CD14-positive monocyte (primary cell): ENCODE measurements at regions not wholly inside any gene's neighbourhood (a gene's known extent, or its start where the extent isn't known, plus 50 kb on each side); places are given as distances from the start of the nearest gene placed in this dataset.

Experiments used
- DNase-seq, 3 donors: peaks; one replicate each; pipeline ENCODE4 v3.0.0-alpha.2; 2011 to 2022
- H2AFZ ChIP-seq: 2 replicates; pipeline ENCODE4 v1.6.0; 2012; ENCODE audit warnings: mild to moderate bottlenecking, low read depth, low read length, inconsistent platforms; ENCODE audit not compliant: insufficient read depth, poor library complexity, severe bottlenecking
- H3K27ac ChIP-seq, 2 donors: 1 replicate in 1 of 2; 2 replicates in 1 of 2; pipeline ENCODE4 v1.5.1; 2012 to 2013; ENCODE audit warnings: low read length in 2 of 2, control low read depth in 1 of 2, inconsistent platforms in 1 of 2, low read depth in 1 of 2, mild to moderate bottlenecking in 1 of 2
- H3K27me3 ChIP-seq, 2 donors: one replicate each; pipeline versions ENCODE4 v1.6.0 to v1.6.1; 2011 to 2013; ENCODE audit warnings: low read length in 2 of 2; ENCODE audit not compliant: control insufficient read depth in 2 of 2, insufficient read depth in 2 of 2
- H3K36me3 ChIP-seq, 2 donors: replicated peaks in 1 of 2; 1 replicate in 1 of 2; 2 replicates in 1 of 2; pipeline versions ENCODE4 v1.5.1 to v1.6.1; 2012 to 2013; ENCODE audit warnings: low read length in 2 of 2, control low read depth in 1 of 2, inconsistent platforms in 1 of 2, mild to moderate bottlenecking in 1 of 2; ENCODE audit not compliant: insufficient read depth in 2 of 2, control insufficient read depth in 1 of 2
- H3K4me1 ChIP-seq, 2 donors: 1 replicate in 1 of 2; 2 replicates in 1 of 2; pipeline versions ENCODE4 v1.5.1 to v1.6.1; 2012 to 2013; ENCODE audit warnings: low read length in 2 of 2, control low read depth in 1 of 2, inconsistent platforms in 1 of 2, mild to moderate bottlenecking in 1 of 2, moderate library complexity in 1 of 2; ENCODE audit not compliant: insufficient read depth in 2 of 2, control insufficient read depth in 1 of 2
- H3K4me2 ChIP-seq: replicated peaks from 2 replicates; pipeline ENCODE3; 2012; ENCODE audit warnings: low read length, moderate library complexity, mild to moderate bottlenecking; ENCODE audit not compliant: poor library complexity, severe bottlenecking; ENCODE audit errors: extremely low read depth
- H3K4me3 ChIP-seq, 3 experiments: fragments of 200-600 bp in 1 of 3; sonication (generic) in 1 of 3; replicated peaks in 1 of 3; 1 replicate in 2 of 3; 2 replicates in 1 of 3; pipeline ENCODE4 v1.5.1; 2011 to 2013; ENCODE audit warnings: low read length in 3 of 3, mild to moderate bottlenecking in 3 of 3, control low read depth in 2 of 3, low read depth in 2 of 3, inconsistent platforms in 1 of 3, moderate library complexity in 1 of 3
- H3K79me2 ChIP-seq: 2 replicates; pipeline ENCODE4 v1.6.0; 2012; ENCODE audit warnings: mild to moderate bottlenecking, control low read depth, inconsistent platforms, low read length, moderate library complexity; ENCODE audit not compliant: insufficient read depth
- H3K9ac ChIP-seq: 2 replicates; pipeline ENCODE4 v1.6.0; 2017; ENCODE audit warnings: low read length, mild to moderate bottlenecking; ENCODE audit not compliant: insufficient read depth, poor library complexity, severe bottlenecking
- H3K9me3 ChIP-seq, 2 donors: replicated peaks in 1 of 2; 1 replicate in 1 of 2; 2 replicates in 1 of 2; pipeline versions ENCODE4 v1.5.1 to v1.6.1; 2012 to 2013; ENCODE audit warnings: low read length in 2 of 2, control low read depth in 1 of 2; ENCODE audit not compliant: control insufficient read depth in 1 of 2, insufficient read depth in 1 of 2
- H4K20me1 ChIP-seq: 2 replicates; pipeline ENCODE4 v1.6.0; 2012; ENCODE audit warnings: mild to moderate bottlenecking, low read length, control low read depth, moderate library complexity; ENCODE audit not compliant: insufficient read depth
- H3K27ac Mint-ChIP-seq, 7 donors: one replicate each; pipeline ENCODE4 v1.8.0; 2020; ENCODE audit warnings: mild to moderate bottlenecking in 7 of 7, mixed read lengths in 7 of 7, moderate library complexity in 6 of 7, inconsistent platforms in 2 of 7
- H3K27me3 Mint-ChIP-seq, 3 donors: one replicate each; pipeline ENCODE4 v1.8.0; 2021 to 2022; ENCODE audit warnings: low read depth in 3 of 3, mild to moderate bottlenecking in 3 of 3, mixed read lengths in 3 of 3, moderate library complexity in 3 of 3, inconsistent platforms in 1 of 3
- H3K36me3 Mint-ChIP-seq, 2 donors: one replicate each; pipeline ENCODE4 v1.8.0; 2020; ENCODE audit warnings: mixed read lengths in 2 of 2, inconsistent platforms in 1 of 2, mild to moderate bottlenecking in 1 of 2
- H3K4me1 Mint-ChIP-seq: one replicate; pipeline ENCODE4 v1.8.0; 2020; ENCODE audit warnings: mild to moderate bottlenecking, mixed read lengths
- H3K4me3 Mint-ChIP-seq, 2 donors: one replicate each; pipeline ENCODE4 v1.8.0; 2020; ENCODE audit warnings: mild to moderate bottlenecking in 2 of 2, mixed read lengths in 2 of 2, moderate library complexity in 1 of 2
- H3K9me3 Mint-ChIP-seq, 7 donors: one replicate each; pipeline ENCODE4 v1.8.0; 2020 to 2022; ENCODE audit warnings: mixed read lengths in 7 of 7, mild to moderate bottlenecking in 6 of 7, moderate library complexity in 6 of 7, inconsistent platforms in 2 of 7
- CTCF ChIP-seq: fragments of 200-600 bp; IDR thresholded peaks from one replicate; pipeline ENCODE4 v1.8.0; 2022; ENCODE audit warnings: antibody characterized with exemption, mild to moderate bottlenecking
- WGBS: methylation state at CpG from one replicate; pipeline ENCODE4 v1.1.5; 2013; ENCODE audit warnings: missing lambda C conversion rate; ENCODE audit not compliant: insufficient coverage; 5-methylcytosine and 5-hydroxymethylcytosine counted together
- intact Hi-C, 2 donors: fragments of 100-400 bp; cut with micrococcal nuclease; formaldehyde crosslinking; loops; one replicate each; pipeline versions ENCODE4 v1.15.0 to v1.15.1; 2023

DNA sequence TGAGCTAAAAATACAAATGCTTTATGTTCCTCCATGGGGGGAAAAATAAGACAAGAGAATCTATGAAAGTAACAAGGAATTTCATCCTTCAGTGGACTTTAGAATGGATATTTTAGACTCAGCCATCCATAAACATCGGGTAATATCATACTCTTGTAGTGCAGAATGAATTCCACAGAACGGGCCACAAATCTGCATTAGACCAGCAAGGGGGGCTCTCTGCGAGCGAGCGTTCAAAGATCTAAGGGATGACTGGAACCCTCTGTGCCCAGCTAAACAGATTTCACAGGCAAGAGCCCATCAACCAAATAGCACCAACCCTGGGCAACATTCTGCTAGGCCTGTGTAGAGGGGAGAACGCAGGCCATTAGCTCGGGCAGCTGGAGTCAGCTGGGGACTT, 537.9 kb upstream of the CDH11 start:
- no peaks in the 10 kb centered on the region for H3K9me3 ChIP-seq
- H4K20me1 ChIP-seq, result no peaks in the 10 kb centered on the region
- Mint-ChIP-seq H3K4me3 (no peak overlapping the region), H3K36me3 (no peaks in the 10 kb centered on the region), H3K27me3 (peaks cover 12 to 19% (median 16%) of the 10 kb centered on the region in 3 donors), H3K9me3 (peaks cover 0 to 4% (median 0%) of the 10 kb centered on the region in 7 donors), H3K27ac (peak overlapping the region in 1 of 7 donors; percentile 35), H3K4me1 (no peaks in the 10 kb centered on the region)
- TF ChIP-seq CTCF, result no peak
- no peak overlapping the region for H3K4me3 ChIP-seq
- no peak overlapping the region for H2AFZ ChIP-seq
- 100% methylated on average over 3 of the region's 7 CpGs for WGBS
- DNase-seq, result no peak
- no peak overlapping the region for H3K27ac ChIP-seq
- no peaks in the 10 kb centered on the region for H3K4me1 ChIP-seq
- no peak overlapping the region for H3K9ac ChIP-seq
- H3K36me3 ChIP-seq, result no peaks in the 10 kb centered on the region
- no peaks in the 10 kb centered on the region for H3K79me2 ChIP-seq
- intact Hi-C loops, result no loop called here
- H3K27me3 ChIP-seq, result peaks cover 0 to 11% of the 10 kb centered on the region in 2 donors
- H3K4me2 ChIP-seq, result no peak overlapping the region

GRCh38 chr16:65658787-65659220, 536.9 kb upstream of the CDH11 start:
- peaks cover 0 to 2% (median 0%) of the 10 kb centered on the region in 7 donors for H3K9me3 Mint-ChIP-seq
- H3K27ac ChIP-seq, result no peak overlapping the region
- no peaks in the 10 kb centered on the region for H3K9me3 ChIP-seq
- no peak overlapping the region for H3K4me2 ChIP-seq
- no peak for TF ChIP-seq CTCF
- no peaks in the 10 kb centered on the region for H3K36me3 Mint-ChIP-seq
- no peaks in the 10 kb centered on the region for H3K79me2 ChIP-seq
- intact Hi-C loops, result no loop called here
- peaks cover 12 to 20% (median 19%) of the 10 kb centered on the region in 3 donors for H3K27me3 Mint-ChIP-seq
- H4K20me1 ChIP-seq, result no peaks in the 10 kb centered on the region
- H3K4me1 Mint-ChIP-seq, result no peaks in the 10 kb centered on the region
- DNase-seq, result no peak
- H2AFZ ChIP-seq, result no peak overlapping the region
- no CpG with 5 or more reads among the region's 2 CpGs for WGBS
- no peak overlapping the region for H3K4me3 Mint-ChIP-seq
- peaks cover 0 to 11% of the 10 kb centered on the region in 2 donors for H3K27me3 ChIP-seq
- H3K4me3 ChIP-seq, result no peak overlapping the region
- H3K27ac Mint-ChIP-seq, result no peak overlapping the region
- H3K36me3 ChIP-seq, result no peaks in the 10 kb centered on the region
- no peak overlapping the region for H3K9ac ChIP-seq
- H3K4me1 ChIP-seq, result no peaks in the 10 kb centered on the region
